DMS153 treated with DMSO at 0.1 percent for 48 hours (cell line): ENCODE measurements at regions not wholly inside any gene's neighbourhood (a gene's known extent, or its start where the extent isn't known, plus 50 kb on each side); places are given as distances from the start of the nearest gene placed in this dataset.

Experiments
- DNase-seq: peaks from one replicate; lab custom pipeline; 2025; ENCODE audit not compliant: unreplicated experiment; lab: John Stamatoyannopoulos, UW

- no peak for DNase-seq
Measured at GRCh38 chr2:120914839-120915521, 179.3 kb downstream of the GLI2 start.

GRCh38 chr2:120915670-120916069 lies 180.0 kb downstream of the GLI2 start:
- DNase-seq: no peak

- DNase-seq: no peak
Measured at GRCh38 chr2:120916446-120916845, 180.8 kb downstream of the GLI2 start.

- no peak for DNase-seq
Measured at GRCh38 chr2:120917886-120918285, 182.2 kb downstream of the GLI2 start.

GRCh38 chr2:120919216-120919615 lies 183.5 kb downstream of the GLI2 start:
- no peak for DNase-seq

- DNase-seq: no peak
Measured at GRCh38 chr2:120919771-120920453, 184.2 kb downstream of the GLI2 start.

GRCh38 chr2:120920454-120921148 lies 184.9 kb downstream of the GLI2 start:
- no peak for DNase-seq

GRCh38 chr2:120921457-120921856 lies 185.8 kb downstream of the GLI2 start:
- DNase-seq: no peak

- DNase-seq: no peak
Measured at GRCh38 chr2:120922571-120923332, 187.1 kb downstream of the GLI2 start.

- no peak for DNase-seq
Measured at GRCh38 chr2:120923426-120923825, 187.8 kb downstream of the GLI2 start.

GRCh38 chr2:120924924-120925323 lies 189.3 kb downstream of the GLI2 start:
- DNase-seq: no peak

- no peak for DNase-seq
Measured at GRCh38 chr2:120926463-120927264, 191.0 kb downstream of the GLI2 start.

GRCh38 chr2:120927265-120927628 lies 191.6 kb downstream of the GLI2 start:
- DNase-seq: no peak

- DNase-seq: no peak
Measured at GRCh38 chr2:120929829-120930228, 194.2 kb downstream of the GLI2 start.

GRCh38 chr2:120930236-120930635 lies 194.6 kb downstream of the GLI2 start:
- DNase-seq: no peak

- no peak for DNase-seq
Measured at GRCh38 chr2:120930864-120931263, 195.2 kb downstream of the GLI2 start.

- no peak for DNase-seq
Measured at GRCh38 chr2:120932472-120932871, 196.8 kb downstream of the GLI2 start.

- DNase-seq: no peak
Measured at GRCh38 chr2:120932881-120933280, 197.2 kb downstream of the GLI2 start.

- DNase-seq: no peak
Measured at GRCh38 chr2:120933693-120934573, 198.3 kb downstream of the GLI2 start.
